Esophagus squamous epithelium (tissue), 5 donors: ENCODE measurements at regions not wholly inside any gene's neighbourhood (a gene's known extent, or its start where the extent isn't known, plus 50 kb on each side); places are given as distances from the start of the nearest gene placed in this dataset.

ENCODE experiments used
- DNase-seq: peaks from one replicate; lab custom pipeline; 2025; lab: John Stamatoyannopoulos, UW
- H3K27ac ChIP-seq, 4 donors: fragments of 200-600 bp; sonication (generic); one replicate each; pipeline ENCODE4 v1.5.1; 2016 to 2019; ENCODE audit warnings: mild to moderate bottlenecking in 1 of 4
- H3K27me3 ChIP-seq, 4 donors: fragments of 200-600 bp; sonication (generic); 1 replicate in 3 of 4; 2 replicates in 1 of 4; pipeline versions ENCODE4 v1.5.1 to v1.6.0; 2017 to 2021; ENCODE audit warnings: antibody characterized with exemption in 1 of 4
- H3K36me3 ChIP-seq, 3 donors: fragments of 200-600 bp; sonication (generic); one replicate each; pipeline ENCODE4 v1.5.1; 2016 to 2019
- H3K4me1 ChIP-seq, 3 donors: fragments of 200-600 bp; sonication (generic); one replicate each; pipeline ENCODE4 v1.5.1; 2017 to 2019
- H3K4me3 ChIP-seq, 4 donors: fragments of 200-600 bp; sonication (generic); 1 replicate in 3 of 4; 2 replicates in 1 of 4; pipeline ENCODE4 v1.5.1; 2016 to 2019; ENCODE audit warnings: mild to moderate bottlenecking in 2 of 4, moderate library complexity in 1 of 4
- H3K9me3 ChIP-seq, 3 donors: fragments of 200-600 bp; sonication (generic); one replicate each; pipeline ENCODE4 v1.5.1; 2016 to 2019
- CTCF ChIP-seq, 6 experiments: fragments of 450-650 bp in 4 of 6; fragments of 200-600 bp in 2 of 6; sonication (generic) in 2 of 6; IDR thresholded peaks; one replicate each; pipeline ENCODE4 v1.5.1; 2016 to 2019; ENCODE audit warnings: antibody characterized with exemption in 6 of 6, mild to moderate bottlenecking in 4 of 6, moderate library complexity in 4 of 6
- POLR2A ChIP-seq, 4 donors: fragments of 450-650 bp; IDR thresholded peaks; one replicate each; pipeline ENCODE4 v1.6.1; 2017; ENCODE audit warnings: antibody characterized with exemption in 4 of 4, mild to moderate bottlenecking in 4 of 4, moderate library complexity in 3 of 4
- WGBS, 2 donors: methylation state at CpG; one replicate each; pipeline ENCODE4 v1.1.5; 2018; 5-methylcytosine and 5-hydroxymethylcytosine counted together
- intact Hi-C: fragments of 100-400 bp; cut with DNase I; formaldehyde crosslinking; loops from one replicate; pipeline ENCODE4 v1.15.0; 2022
- donor health status: DM: yes; HTN: yes; CAD: no.

- Histone ChIP-seq H3K36me3 (no peaks in the 10 kb centered on the region), H3K4me3 (no peak overlapping the region), H3K27ac (peak overlapping the region in 1 of 4 donors; percentile 51), H3K27me3 (no peaks in the 10 kb centered on the region), H3K9me3 (no peaks in the 10 kb centered on the region), H3K4me1 (peaks cover 0 to 38% (median 13%) of the 10 kb centered on the region in 3 donors)
- TF ChIP-seq CTCF (IDR thresholded peaks at IDR 0.05) (no peak), POLR2A (IDR thresholded peaks at IDR 0.05) (no peak)
- intact Hi-C loops = no loop called here
- WGBS, 2 donors = 53 to 76% methylated on average over 3 of the region's 3 CpGs
- DNase-seq = no peak
Observed at GRCh38 chr20:23192469-23192868, 106.3 kb upstream of the CD93 start.

- Histone ChIP-seq H3K27me3 (no peaks in the 10 kb centered on the region), H3K4me1 (peaks cover 3 to 54% (median 15%) of the 10 kb centered on the region in 3 donors), H3K27ac (peak overlapping the region in 2 of 4 donors; percentile 74 to 84), H3K4me3 (no peak overlapping the region), H3K36me3 (no peaks in the 10 kb centered on the region), H3K9me3 (no peaks in the 10 kb centered on the region)
- no peak for TF ChIP-seq CTCF (IDR thresholded peaks at IDR 0.05)
- no peak for TF ChIP-seq POLR2A (IDR thresholded peaks at IDR 0.05)
- no peak for DNase-seq
- intact Hi-C loops = no loop called here
- WGBS, 2 donors = 85 to 90% methylated on average over 3 of the region's 3 CpGs
Observed at GRCh38 chr20:23190557-23190956, 104.4 kb upstream of the CD93 start.

- Histone ChIP-seq H3K36me3 (no peaks in the 10 kb centered on the region), H3K4me3 (no peak overlapping the region), H3K9me3 (no peaks in the 10 kb centered on the region), H3K4me1 (peaks cover 3 to 58% (median 15%) of the 10 kb centered on the region in 3 donors), H3K27ac (peak overlapping the region in 3 of 4 donors; percentile 43 to 84 (median 74)), H3K27me3 (no peaks in the 10 kb centered on the region)
- WGBS, 2 donors = 66 to 72% methylated on average over 9 of the region's 9 CpGs
- TF ChIP-seq POLR2A (IDR thresholded peaks at IDR 0.05) (no peak), CTCF (IDR thresholded peaks at IDR 0.05) (no peak)
- no peak for DNase-seq
- intact Hi-C loops = no loop called here
Observed at GRCh38 chr20:23189854-23190253, 103.7 kb upstream of the CD93 start.

- WGBS, 2 donors = 81 to 93% methylated on average over 3 to 9 of the region's 11 CpGs
- intact Hi-C loops = no loop called here
- H3K9me3 ChIP-seq = no peaks in the 10 kb centered on the region
- H3K4me3 ChIP-seq = no peak overlapping the region
- no peak for TF ChIP-seq CTCF (IDR thresholded peaks at IDR 0.05)
- H3K4me1 ChIP-seq = peaks cover 3 to 58% (median 15%) of the 10 kb centered on the region in 3 donors
- no peak for DNase-seq
- peak overlapping the region; percentile 5 to 84 (median 74) for H3K27ac ChIP-seq
- no peaks in the 10 kb centered on the region for H3K36me3 ChIP-seq
- no peaks in the 10 kb centered on the region for H3K27me3 ChIP-seq
Observed at GRCh38 chr20:23189341-23189740, 103.2 kb upstream of the CD93 start.

- no peaks in the 10 kb centered on the region for H3K36me3 ChIP-seq
- no peaks in the 10 kb centered on the region for H3K27me3 ChIP-seq
- H3K4me1 ChIP-seq = peaks cover 3 to 56% (median 15%) of the 10 kb centered on the region in 3 donors
- no peak for DNase-seq
- intact Hi-C loops = no loop called here
- TF ChIP-seq CTCF (IDR thresholded peaks at IDR 0.05) (no peak), POLR2A (IDR thresholded peaks at IDR 0.05) (no peak)
- H3K9me3 ChIP-seq = no peaks in the 10 kb centered on the region
- 76 to 81% methylated on average over 3 of the region's 3 CpGs for WGBS, 2 donors
- peak overlapping the region; percentile 22 to 44 (median 38) for H3K4me3 ChIP-seq
- H3K27ac ChIP-seq = peak overlapping the region in 3 of 4 donors; percentile 74 to 84 (median 75)
Observed at GRCh38 chr20:23188377-23189169, 102.4 kb upstream of the CD93 start.
